ENCODE measurements at regions not wholly inside any gene's neighbourhood (a gene's known extent, or its start where the extent isn't known, plus 50 kb on each side); places are given as distances from the start of the nearest gene placed in this dataset.

DNA sequence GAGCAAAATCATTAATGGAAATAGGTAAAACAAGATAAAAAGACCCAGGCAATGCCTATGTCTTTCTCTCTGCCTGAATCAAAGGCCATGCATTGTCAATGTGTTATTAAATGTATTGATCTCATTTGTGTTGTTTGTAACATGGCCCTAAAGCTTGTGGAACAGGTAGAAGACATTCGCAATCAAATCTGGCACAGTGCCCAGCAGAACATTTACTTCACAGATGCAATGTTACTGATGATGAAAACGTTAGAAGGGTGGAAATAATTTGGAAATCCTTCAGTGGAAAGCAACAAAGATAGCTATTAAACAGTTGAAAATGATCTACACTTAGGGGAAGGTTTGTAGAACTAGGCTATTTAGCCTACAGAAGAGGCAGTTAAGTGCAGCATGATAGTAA is 368.2 kb downstream of the EPHA4 start:
- Histone ChIP-seq H3K36me3 (replicated peaks) (no peaks in the 10 kb centered on the region), H3K4me3 (ENCODE audit: low read depth, low read length) (no peak overlapping the region), H3K27me3 (replicated peaks) (no peaks in the 10 kb centered on the region), H3K27ac (no peak overlapping the region)
- TF ChIP-seq, protein P1, sequence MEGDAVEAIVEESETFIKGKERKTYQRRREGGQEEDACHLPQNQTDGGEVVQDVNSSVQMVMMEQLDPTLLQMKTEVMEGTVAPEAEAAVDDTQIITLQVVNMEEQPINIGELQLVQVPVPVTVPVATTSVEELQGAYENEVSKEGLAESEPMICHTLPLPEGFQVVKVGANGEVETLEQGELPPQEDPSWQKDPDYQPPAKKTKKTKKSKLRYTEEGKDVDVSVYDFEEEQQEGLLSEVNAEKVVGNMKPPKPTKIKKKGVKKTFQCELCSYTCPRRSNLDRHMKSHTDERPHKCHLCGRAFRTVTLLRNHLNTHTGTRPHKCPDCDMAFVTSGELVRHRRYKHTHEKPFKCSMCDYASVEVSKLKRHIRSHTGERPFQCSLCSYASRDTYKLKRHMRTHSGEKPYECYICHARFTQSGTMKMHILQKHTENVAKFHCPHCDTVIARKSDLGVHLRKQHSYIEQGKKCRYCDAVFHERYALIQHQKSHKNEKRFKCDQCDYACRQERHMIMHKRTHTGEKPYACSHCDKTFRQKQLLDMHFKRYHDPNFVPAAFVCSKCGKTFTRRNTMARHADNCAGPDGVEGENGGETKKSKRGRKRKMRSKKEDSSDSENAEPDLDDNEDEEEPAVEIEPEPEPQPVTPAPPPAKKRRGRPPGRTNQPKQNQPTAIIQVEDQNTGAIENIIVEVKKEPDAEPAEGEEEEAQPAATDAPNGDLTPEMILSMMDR (IDR thresholded peaks at IDR 0.05; ENCODE audit: low read depth, low read length, missing control alignments): no peak
- no peak for DNase-seq
- in situ Hi-C loops (cut with HindIII; ENCODE audit: low pct_ligation_motif_present, low sequenced_read_pairs): no loop called here

DNA sequence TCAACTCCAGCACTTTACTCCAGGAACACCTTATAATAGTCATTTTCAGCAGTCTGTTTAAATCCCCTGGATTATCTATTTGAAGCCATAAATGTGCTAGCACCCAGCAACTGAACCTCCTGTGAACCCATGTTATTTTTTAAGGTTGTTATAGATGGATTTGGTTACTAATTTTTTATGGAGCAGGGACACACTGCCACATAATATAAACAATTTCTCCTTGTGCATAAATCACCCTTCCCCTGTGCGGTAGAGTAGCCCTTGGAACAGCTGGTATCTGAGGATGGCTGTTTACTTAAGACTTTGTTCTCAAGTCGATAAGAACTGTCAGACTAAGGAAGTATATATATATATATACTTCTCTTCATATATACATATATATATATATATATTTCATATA is 367.4 kb downstream of the EPHA4 start:
- in situ Hi-C loops (cut with HindIII; ENCODE audit: low pct_ligation_motif_present, low sequenced_read_pairs): no loop called here
- no peak overlapping the region for H3K4me3 ChIP-seq (ENCODE audit: low read depth, low read length)
- H3K36me3 ChIP-seq (replicated peaks): no peaks in the 10 kb centered on the region
- no peak for DNase-seq
- TF ChIP-seq, protein P1 (IDR thresholded peaks at IDR 0.05; ENCODE audit: low read depth, low read length, missing control alignments): no peak
- H3K27ac ChIP-seq: no peak overlapping the region
- no peaks in the 10 kb centered on the region for H3K27me3 ChIP-seq (replicated peaks)

DNA sequence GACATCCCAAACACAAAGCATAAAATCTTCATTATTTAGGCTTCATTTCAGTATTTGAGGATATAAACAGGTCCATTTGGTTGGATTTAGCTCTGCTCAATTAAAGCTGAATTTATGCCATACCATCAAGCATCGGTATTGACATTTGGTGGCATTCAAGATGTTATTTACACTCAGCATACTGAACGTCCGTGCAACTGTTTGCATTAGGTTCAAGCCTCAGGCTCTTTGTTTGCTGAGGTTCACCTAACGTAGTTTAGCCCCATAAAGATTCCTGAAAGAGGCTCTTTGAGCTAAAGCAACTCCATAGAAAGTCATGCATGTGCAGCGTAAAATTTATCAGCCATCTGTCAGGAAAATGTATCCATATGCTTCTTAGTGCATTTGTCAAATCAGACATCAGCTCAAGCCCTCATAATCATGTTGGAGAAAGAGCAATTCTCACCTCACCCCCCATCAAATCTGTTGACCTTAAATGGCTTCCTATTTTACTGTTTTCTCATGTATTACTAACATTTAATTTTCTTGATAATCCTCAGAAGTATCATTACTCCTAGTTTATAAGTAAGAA is 366.9 kb downstream of the EPHA4 start:
- Histone ChIP-seq H3K27ac (no peak overlapping the region), H3K36me3 (replicated peaks) (no peaks in the 10 kb centered on the region), H3K27me3 (replicated peaks) (no peaks in the 10 kb centered on the region), H3K4me3 (ENCODE audit: low read depth, low read length) (no peak overlapping the region)
- TF ChIP-seq, protein P1 (IDR thresholded peaks at IDR 0.05; ENCODE audit: low read depth, low read length, missing control alignments): no peak
- no peak for DNase-seq
- in situ Hi-C loops (cut with HindIII; ENCODE audit: low pct_ligation_motif_present, low sequenced_read_pairs): no loop called here

DNA sequence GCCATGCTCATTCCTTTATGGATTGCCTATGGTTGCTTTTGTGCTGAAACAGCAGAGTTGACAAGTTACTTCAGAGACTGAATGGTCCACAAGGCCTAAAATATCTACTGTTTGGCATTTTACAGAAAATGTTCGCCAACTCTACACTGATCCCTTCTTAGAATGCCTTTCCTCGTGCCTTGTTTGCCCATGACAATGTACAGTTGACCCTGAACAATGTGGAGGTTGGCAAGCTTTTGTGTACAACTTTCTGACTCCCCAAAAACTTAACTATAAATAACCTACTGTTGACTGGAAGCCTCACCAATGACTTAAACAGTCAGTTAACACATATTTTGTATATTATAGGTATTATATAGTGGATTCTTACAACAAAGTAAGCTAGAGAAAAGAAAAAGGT is 361.4 kb downstream of the EPHA4 start:
- TF ChIP-seq, protein P1 (IDR thresholded peaks at IDR 0.05; ENCODE audit: low read depth, low read length, missing control alignments): no peak
- in situ Hi-C loops (cut with HindIII; ENCODE audit: low pct_ligation_motif_present, low sequenced_read_pairs): no loop called here
- H3K36me3 ChIP-seq (replicated peaks): no peaks in the 10 kb centered on the region
- H3K27ac ChIP-seq: no peak overlapping the region
- no peak for DNase-seq
- H3K27me3 ChIP-seq (replicated peaks): no peaks in the 10 kb centered on the region
- H3K4me3 ChIP-seq (ENCODE audit: low read depth, low read length): no peak overlapping the region

DNA sequence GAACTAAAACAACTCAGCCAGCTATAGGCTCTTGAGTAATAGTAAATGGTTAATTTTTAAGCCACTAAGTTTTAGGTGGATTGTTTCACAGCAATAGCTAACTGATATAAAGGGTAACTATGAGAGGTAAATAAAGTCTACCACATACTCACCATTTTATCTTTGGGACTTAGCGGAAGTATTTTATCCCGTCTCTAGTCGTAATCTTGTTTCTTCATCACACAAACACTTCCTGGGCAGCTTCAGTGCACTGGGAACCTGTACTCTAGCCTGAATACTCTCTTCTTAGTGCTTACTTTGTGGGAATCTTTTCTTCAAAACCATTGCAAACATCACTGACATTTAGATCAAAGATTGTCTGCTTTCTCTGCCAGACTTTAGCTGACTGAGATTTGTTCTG is 360.5 kb downstream of the EPHA4 start:
- Histone ChIP-seq H3K4me3 (ENCODE audit: low read depth, low read length) (no peak overlapping the region), H3K27me3 (replicated peaks) (no peaks in the 10 kb centered on the region), H3K27ac (no peak overlapping the region), H3K36me3 (replicated peaks) (no peaks in the 10 kb centered on the region)
- TF ChIP-seq, protein P1 (IDR thresholded peaks at IDR 0.05; ENCODE audit: low read depth, low read length, missing control alignments): no peak
- no peak for DNase-seq
- in situ Hi-C loops (cut with HindIII; ENCODE audit: low pct_ligation_motif_present, low sequenced_read_pairs): no loop called here

DNA sequence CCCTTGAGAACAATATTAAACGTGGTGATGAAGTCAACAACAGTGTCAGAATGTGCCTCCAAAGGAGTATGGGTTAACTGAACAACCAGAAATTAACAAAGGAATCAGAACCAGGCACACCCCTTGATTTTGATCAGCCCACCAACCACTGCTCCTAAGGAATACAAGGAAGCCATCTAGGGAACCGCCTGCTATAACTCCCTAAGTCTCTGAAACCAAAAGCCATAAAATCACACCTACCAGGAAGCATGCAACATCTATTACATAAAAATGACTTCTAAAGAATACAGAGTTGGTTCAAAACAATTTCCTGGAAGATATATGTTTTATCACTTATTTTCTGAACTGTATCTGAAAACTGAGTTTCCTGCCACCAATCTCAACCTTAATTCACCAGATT is 360.0 kb downstream of the EPHA4 start:
- Histone ChIP-seq H3K27me3 (replicated peaks) (no peaks in the 10 kb centered on the region), H3K4me3 (ENCODE audit: low read depth, low read length) (no peak overlapping the region), H3K36me3 (replicated peaks) (no peaks in the 10 kb centered on the region), H3K27ac (no peak overlapping the region)
- TF ChIP-seq, protein P1 (IDR thresholded peaks at IDR 0.05; ENCODE audit: low read depth, low read length, missing control alignments): no peak
- no peak for DNase-seq
- in situ Hi-C loops (cut with HindIII; ENCODE audit: low pct_ligation_motif_present, low sequenced_read_pairs): no loop called here
